Uterus (tissue), 2 donors: ENCODE measurements at regions not wholly inside any gene's neighbourhood (a gene's known extent, or its start where the extent isn't known, plus 50 kb on each side); places are given as distances from the start of the nearest gene placed in this dataset.

Source experiments
- CTCF ChIP-seq, 4 experiments: fragments of 200-600 bp in 2 of 4; fragments of 450-650 bp in 2 of 4; sonication (generic) in 2 of 4; IDR thresholded peaks; one replicate each; pipeline ENCODE4 v1.5.1; 2016 to 2019; ENCODE audit warnings: antibody characterized with exemption in 4 of 4, mild to moderate bottlenecking in 2 of 4, moderate library complexity in 1 of 4
- POLR2A ChIP-seq, 2 donors: fragments of 450-650 bp; IDR thresholded peaks; one replicate each; pipeline ENCODE4 v1.6.1; 2016; ENCODE audit warnings: antibody characterized with exemption in 2 of 2, mild to moderate bottlenecking in 1 of 2, moderate library complexity in 1 of 2

- no peak for TF ChIP-seq CTCF (IDR thresholded peaks at IDR 0.05)
- no peak for TF ChIP-seq POLR2A (IDR thresholded peaks at IDR 0.05)
These were observed 75.0 kb upstream of the PPP1R26 start for GRCh38 chr9:135404451-135405144.
